SH-SY5Y (cell line): ENCODE measurements at regions not wholly inside any gene's neighbourhood (a gene's known extent, or its start where the extent isn't known, plus 50 kb on each side); places are given as distances from the start of the nearest gene placed in this dataset.

ENCODE experiments used
- GATA2 ChIP-seq: IDR thresholded peaks from 2 replicates; pipeline ENCODE4 v1.6.1; 2011; ENCODE audit warnings: mild to moderate bottlenecking, low read depth, low read length
- GATA3 ChIP-seq: IDR thresholded peaks from 2 replicates; pipeline ENCODE4 v1.6.1; 2011; ENCODE audit warnings: low read depth, mild to moderate bottlenecking, low read length, moderate library complexity

DNA sequence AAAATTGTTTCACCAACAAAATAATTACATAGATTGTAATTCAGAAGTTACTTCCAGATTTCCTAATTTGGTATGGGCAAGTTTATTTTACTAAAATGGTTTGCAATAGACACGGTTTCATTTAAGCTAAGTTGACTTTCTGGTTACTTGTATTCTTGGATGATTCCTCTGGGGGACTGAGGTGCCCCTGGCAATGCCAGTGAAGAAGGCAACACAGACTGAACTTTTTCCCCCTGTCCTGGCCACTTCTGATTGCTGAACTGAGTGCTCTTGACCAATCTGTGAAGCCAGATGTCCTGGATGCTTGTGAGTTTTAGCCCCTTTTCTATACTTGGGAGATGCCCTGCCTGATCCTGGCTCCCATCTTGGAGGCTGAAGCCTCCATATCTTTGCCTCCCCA is 66.3 kb upstream of the FANCC start:
- TF ChIP-seq GATA2 (no peak), GATA3 (no peak)
